Liver (tissue), 7 donors: ENCODE measurements at regions not wholly inside any gene's neighbourhood (a gene's known extent, or its start where the extent isn't known, plus 50 kb on each side); places are given as distances from the start of the nearest gene placed in this dataset.
"Not testable (repeated sequence)": the region's sequence is repeated elsewhere in the genome, so short reads cannot be mapped to it uniquely, and the experiment has no call there.

Experiments
- DNase-seq: peaks from one replicate; pipeline ENCODE4 v3.0.0-alpha.2; 2017; ENCODE audit warnings: low spot score
- H3K27ac ChIP-seq, 2 donors: one replicate each; pipeline ENCODE4 v1.7.0; 2013; ENCODE audit warnings: inconsistent platforms in 2 of 2, low read length in 2 of 2, control low read depth in 1 of 2, low read depth in 1 of 2, mild to moderate bottlenecking in 1 of 2
- H3K27me3 ChIP-seq, 4 donors: one replicate each; pipeline versions ENCODE4 v1.6.1 to v1.7.0; 2013; ENCODE audit warnings: low read length in 3 of 4, inconsistent platforms in 1 of 4, mild to moderate bottlenecking in 1 of 4, moderate library complexity in 1 of 4; ENCODE audit not compliant: control insufficient read depth in 4 of 4, insufficient read depth in 4 of 4
- H3K36me3 ChIP-seq, 4 donors: one replicate each; pipeline versions ENCODE4 v1.6.1 to v1.7.0; 2013; ENCODE audit warnings: low read length in 3 of 4, mild to moderate bottlenecking in 3 of 4, low read depth in 1 of 4, moderate library complexity in 1 of 4; ENCODE audit not compliant: control insufficient read depth in 4 of 4, insufficient read depth in 3 of 4
- H3K4me1 ChIP-seq, 4 donors: one replicate each; pipeline versions ENCODE4 v1.6.1 to v1.7.0; 2013; ENCODE audit warnings: low read length in 3 of 4, mild to moderate bottlenecking in 3 of 4, moderate library complexity in 1 of 4; ENCODE audit not compliant: control insufficient read depth in 4 of 4, insufficient read depth in 4 of 4
- H3K4me3 ChIP-seq, 3 donors: one replicate each; pipeline versions ENCODE4 v1.6.1 to v1.7.0; 2013; ENCODE audit warnings: low read length in 3 of 3, control low read depth in 1 of 3, low read depth in 1 of 3, mild to moderate bottlenecking in 1 of 3
- H3K9ac ChIP-seq, 2 donors: one replicate each; pipeline ENCODE4 v1.7.0; 2013; ENCODE audit warnings: low read length in 2 of 2, mild to moderate bottlenecking in 2 of 2, moderate library complexity in 2 of 2, control low read depth in 1 of 2, low read depth in 1 of 2
- H3K9me3 ChIP-seq, 4 donors: one replicate each; pipeline versions ENCODE4 v1.6.1 to v1.7.0; 2013; ENCODE audit warnings: low read length in 3 of 4; ENCODE audit not compliant: control insufficient read depth in 4 of 4
- EGR1 ChIP-seq, 2 donors: IDR thresholded peaks; 2 replicates each; pipeline ENCODE4 v1.6.1; 2016 to 2018; ENCODE audit warnings: antibody characterized with exemption in 2 of 2, low read depth in 2 of 2
- GABPA ChIP-seq, 2 donors: IDR thresholded peaks in 1 of 2; conservative IDR thresholded peaks in 1 of 2; 2 replicates each; pipeline ENCODE4 v1.6.1; 2016; ENCODE audit warnings: antibody characterized with exemption in 2 of 2, mild to moderate bottlenecking in 1 of 2, moderate library complexity in 1 of 2
- HNF4A ChIP-seq, 2 donors: conservative IDR thresholded peaks; 2 replicates each; pipeline ENCODE4 v1.6.1; 2016; ENCODE audit warnings: antibody characterized with exemption in 2 of 2, mild to moderate bottlenecking in 2 of 2
- HNF4G ChIP-seq: IDR thresholded peaks from 2 replicates; pipeline ENCODE4 v1.6.1; 2016; ENCODE audit warnings: antibody characterized with exemption
- JUND ChIP-seq, 2 donors: IDR thresholded peaks; 2 replicates each; pipeline ENCODE4 v1.6.1; 2016; ENCODE audit warnings: antibody characterized with exemption in 2 of 2
- NR2F2 ChIP-seq: IDR thresholded peaks from 2 replicates; pipeline ENCODE4 v1.6.1; 2016; ENCODE audit warnings: antibody characterized with exemption
- RAD21 ChIP-seq, 2 donors: IDR thresholded peaks; 2 replicates each; pipeline ENCODE4 v1.6.1; 2016; ENCODE audit warnings: antibody characterized with exemption in 2 of 2, mild to moderate bottlenecking in 2 of 2
- RXRA ChIP-seq, 2 donors: IDR thresholded peaks; 2 replicates each; pipeline ENCODE4 v1.6.1; 2017 to 2018; ENCODE audit warnings: antibody characterized with exemption in 2 of 2, mild to moderate bottlenecking in 1 of 2
- SP1 ChIP-seq: IDR thresholded peaks from 2 replicates; pipeline ENCODE4 v1.6.1; 2018; ENCODE audit warnings: antibody characterized with exemption, mild to moderate bottlenecking
- TAF1 ChIP-seq: conservative IDR thresholded peaks from 2 replicates; pipeline ENCODE4 v1.6.1; 2016; ENCODE audit warnings: antibody characterized with exemption, mild to moderate bottlenecking
- YY1 ChIP-seq: IDR thresholded peaks from 2 replicates; pipeline ENCODE4 v1.6.1; 2016; ENCODE audit warnings: antibody characterized with exemption, mild to moderate bottlenecking
- WGBS: extraction: QIAGEN DNeasy Blood & Tissue Kit; methylation state at CpG from one replicate; pipeline ENCODE4 v1.1.7; 2013; 5-methylcytosine and 5-hydroxymethylcytosine counted together
- TF ChIP-seq, protein P1 (sequence below): IDR thresholded peaks from 2 replicates; pipeline ENCODE4 v1.6.1; 2016; ENCODE audit warnings: antibody characterized with exemption
- TF ChIP-seq, protein P2 (sequence below): IDR thresholded peaks from 2 replicates; pipeline ENCODE4 v1.6.1; 2016; ENCODE audit warnings: antibody characterized with exemption
- TF ChIP-seq, protein P3 (sequence below): IDR thresholded peaks from 2 replicates; pipeline ENCODE4 v1.6.1; 2016; ENCODE audit warnings: antibody characterized with exemption, mild to moderate bottlenecking
- donor health status: healthy.
- donor health status: healthy.
- donor health status: healthy.
- donor health status: healthy.

DNA sequence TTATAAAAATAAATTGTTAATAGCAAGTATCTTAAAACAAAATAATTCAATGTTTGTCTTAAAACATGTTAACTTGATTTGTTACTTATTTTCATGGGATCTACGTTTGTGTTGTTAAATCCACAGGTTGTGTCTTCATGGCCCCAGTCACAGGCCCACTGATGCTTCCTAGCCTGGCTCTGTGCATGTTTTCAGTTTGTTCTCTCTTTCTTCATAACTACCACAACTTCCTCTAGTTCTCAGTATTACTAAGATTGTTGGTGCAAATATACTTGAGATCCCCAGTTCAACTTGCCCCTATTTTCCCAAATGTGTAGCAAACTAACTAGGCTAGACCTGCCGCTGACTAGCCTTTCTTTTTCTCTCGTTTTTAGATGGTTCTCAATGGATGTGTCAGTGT lies 250.5 kb downstream of the NRIP1 start:
- WGBS, result 88% methylated on average over 3 of the region's 3 CpGs
- no peak overlapping the region for H3K9ac ChIP-seq
- no peaks in the 10 kb centered on the region for H3K27me3 ChIP-seq
- no peak for TF ChIP-seq YY1
- no peaks in the 10 kb centered on the region for H3K9me3 ChIP-seq
- H3K4me3 ChIP-seq, result no peak overlapping the region
- H3K4me1 ChIP-seq, result no peaks in the 10 kb centered on the region
- DNase-seq, result no peak
- H3K36me3 ChIP-seq, result no peaks in the 10 kb centered on the region
- H3K27ac ChIP-seq, result no peak overlapping the region

DNA sequence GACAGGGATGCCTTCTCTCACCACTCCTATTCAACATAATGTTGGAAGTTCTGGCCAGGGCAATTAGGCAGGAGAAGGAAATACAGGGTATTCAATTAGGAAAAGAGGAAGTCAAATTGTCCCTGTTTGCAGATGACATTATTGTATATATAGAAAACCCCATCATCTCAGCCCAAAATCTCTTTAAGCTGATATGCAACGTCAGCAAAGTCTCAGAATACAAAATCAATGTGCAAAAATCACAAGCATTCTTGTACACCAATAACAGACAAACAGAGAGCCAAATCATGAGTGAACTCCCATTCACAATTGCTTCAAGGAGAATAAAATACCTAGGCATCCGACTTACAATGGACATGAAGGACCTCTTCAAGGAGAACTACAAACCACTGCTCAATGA lies 258.1 kb upstream of the SAMSN1 start:
- H3K4me1 ChIP-seq, DNase-seq: not testable (repeated sequence)

DNA sequence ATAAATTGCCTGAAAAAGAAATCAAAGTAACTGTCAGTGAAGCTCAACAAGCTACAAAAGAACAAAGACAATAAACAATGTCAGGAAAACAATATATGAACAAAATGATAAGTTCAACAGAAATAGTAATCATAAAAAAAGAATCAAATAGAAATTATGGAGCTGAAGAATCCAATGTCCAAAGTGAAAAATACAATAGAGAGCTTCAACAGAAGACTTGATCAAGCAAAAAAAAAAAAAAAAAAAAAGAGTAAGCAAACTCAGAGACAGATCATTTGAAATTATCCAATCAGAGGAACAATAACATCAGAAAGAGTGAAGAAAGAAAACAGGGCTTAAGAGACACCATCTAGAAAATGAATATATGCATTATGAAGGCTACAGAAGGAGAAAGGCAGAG lies 251.4 kb upstream of the SAMSN1 start:
- H3K27me3 ChIP-seq, result no peaks in the 10 kb centered on the region
- H3K27ac ChIP-seq, result no peak overlapping the region
- no peaks in the 10 kb centered on the region for H3K36me3 ChIP-seq
- H3K9me3 ChIP-seq, result peaks cover 0 to 12% (median 6%) of the 10 kb centered on the region in 4 donors
- no peaks in the 10 kb centered on the region for H3K4me1 ChIP-seq
- TF ChIP-seq YY1 (no peak), JUND (IDR thresholded peaks at IDR 0.05) (no peak), RAD21 (IDR thresholded peaks at IDR 0.05) (no peak), TAF1 (no peak), GABPA (IDR thresholded peaks at IDR 0.05 in 1 of 2, conservative IDR thresholded peaks at IDR 0.05 in 1 of 2) (no peak), HNF4G (no peak)
- TF ChIP-seq, protein P1, sequence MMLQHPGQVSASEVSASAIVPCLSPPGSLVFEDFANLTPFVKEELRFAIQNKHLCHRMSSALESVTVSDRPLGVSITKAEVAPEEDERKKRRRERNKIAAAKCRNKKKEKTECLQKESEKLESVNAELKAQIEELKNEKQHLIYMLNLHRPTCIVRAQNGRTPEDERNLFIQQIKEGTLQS, result no peak
- no peak overlapping the region for H3K9ac ChIP-seq
- no peak for DNase-seq
- no peak overlapping the region for H3K4me3 ChIP-seq

More for the DNA sequence above, 258.1 kb upstream of the SAMSN1 start:
- H3K27me3 ChIP-seq, H3K27ac ChIP-seq, H3K4me3 ChIP-seq, H3K36me3 ChIP-seq, H3K9me3 ChIP-seq, H3K9ac ChIP-seq: not testable (repeated sequence)
- 79% methylated on average over 2 of the region's 2 CpGs for WGBS

DNA sequence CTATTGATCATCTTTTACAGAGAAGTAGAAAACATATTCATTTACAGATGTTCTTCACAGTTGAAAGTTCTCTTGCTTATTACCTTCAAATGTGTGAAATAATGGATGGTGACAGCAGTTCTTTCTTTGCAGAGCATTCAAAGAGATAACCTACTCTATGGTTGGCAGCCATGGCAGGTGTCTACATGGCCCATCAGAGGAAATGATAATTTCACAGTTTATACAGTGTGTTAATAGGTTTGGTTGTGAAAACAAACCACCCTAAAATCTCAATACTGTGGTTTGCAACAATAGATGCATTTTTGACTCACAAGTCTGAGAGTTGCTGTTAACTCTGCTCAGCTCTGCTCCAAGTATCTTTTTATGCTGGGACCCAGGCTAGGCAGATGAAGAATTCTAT lies 241.2 kb upstream of the SAMSN1 start:
- DNase-seq, result no peak
- Histone ChIP-seq H3K27ac (no peak overlapping the region), H3K9ac (no peak overlapping the region), H3K4me1 (no peaks in the 10 kb centered on the region), H3K36me3 (no peaks in the 10 kb centered on the region), H3K27me3 (no peaks in the 10 kb centered on the region), H3K4me3 (no peak overlapping the region), H3K9me3 (no peaks in the 10 kb centered on the region)
- TF ChIP-seq, protein P2, sequence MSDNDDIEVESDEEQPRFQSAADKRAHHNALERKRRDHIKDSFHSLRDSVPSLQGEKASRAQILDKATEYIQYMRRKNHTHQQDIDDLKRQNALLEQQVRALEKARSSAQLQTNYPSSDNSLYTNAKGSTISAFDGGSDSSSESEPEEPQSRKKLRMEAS, result no peak
- TF ChIP-seq NR2F2 (no peak), SP1 (no peak), RXRA (IDR thresholded peaks at IDR 0.05) (no peak), HNF4A (conservative IDR thresholded peaks at IDR 0.05) (no peak), RAD21 (IDR thresholded peaks at IDR 0.05) (no peak)

DNA sequence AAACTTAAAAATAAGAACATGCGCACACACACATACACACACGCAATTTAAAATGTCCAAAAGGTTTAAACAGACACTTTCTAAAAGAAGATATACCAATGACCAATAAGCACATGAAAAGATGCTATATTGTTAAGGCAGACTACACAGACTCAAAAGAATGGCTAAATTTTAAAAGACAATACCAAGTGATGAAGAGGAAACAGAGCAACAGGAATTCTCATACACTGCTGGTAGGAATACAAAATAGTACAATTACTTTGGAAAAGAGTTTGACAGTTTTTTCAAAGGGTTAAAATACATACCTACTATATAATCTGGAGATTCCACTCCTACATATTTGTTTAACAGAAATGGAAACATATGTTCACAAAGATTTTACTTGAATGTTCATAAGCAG lies 239.6 kb upstream of the SAMSN1 start:
- no peaks in the 10 kb centered on the region for H3K27me3 ChIP-seq
- no peak for TF ChIP-seq GABPA (IDR thresholded peaks at IDR 0.05 in 1 of 2, conservative IDR thresholded peaks at IDR 0.05 in 1 of 2)
- TF ChIP-seq EGR1 (IDR thresholded peaks at IDR 0.05; ENCODE audit: low read depth in 2 of 2), result no peak
- no peak for TF ChIP-seq TAF1
- TF ChIP-seq, protein P3, sequence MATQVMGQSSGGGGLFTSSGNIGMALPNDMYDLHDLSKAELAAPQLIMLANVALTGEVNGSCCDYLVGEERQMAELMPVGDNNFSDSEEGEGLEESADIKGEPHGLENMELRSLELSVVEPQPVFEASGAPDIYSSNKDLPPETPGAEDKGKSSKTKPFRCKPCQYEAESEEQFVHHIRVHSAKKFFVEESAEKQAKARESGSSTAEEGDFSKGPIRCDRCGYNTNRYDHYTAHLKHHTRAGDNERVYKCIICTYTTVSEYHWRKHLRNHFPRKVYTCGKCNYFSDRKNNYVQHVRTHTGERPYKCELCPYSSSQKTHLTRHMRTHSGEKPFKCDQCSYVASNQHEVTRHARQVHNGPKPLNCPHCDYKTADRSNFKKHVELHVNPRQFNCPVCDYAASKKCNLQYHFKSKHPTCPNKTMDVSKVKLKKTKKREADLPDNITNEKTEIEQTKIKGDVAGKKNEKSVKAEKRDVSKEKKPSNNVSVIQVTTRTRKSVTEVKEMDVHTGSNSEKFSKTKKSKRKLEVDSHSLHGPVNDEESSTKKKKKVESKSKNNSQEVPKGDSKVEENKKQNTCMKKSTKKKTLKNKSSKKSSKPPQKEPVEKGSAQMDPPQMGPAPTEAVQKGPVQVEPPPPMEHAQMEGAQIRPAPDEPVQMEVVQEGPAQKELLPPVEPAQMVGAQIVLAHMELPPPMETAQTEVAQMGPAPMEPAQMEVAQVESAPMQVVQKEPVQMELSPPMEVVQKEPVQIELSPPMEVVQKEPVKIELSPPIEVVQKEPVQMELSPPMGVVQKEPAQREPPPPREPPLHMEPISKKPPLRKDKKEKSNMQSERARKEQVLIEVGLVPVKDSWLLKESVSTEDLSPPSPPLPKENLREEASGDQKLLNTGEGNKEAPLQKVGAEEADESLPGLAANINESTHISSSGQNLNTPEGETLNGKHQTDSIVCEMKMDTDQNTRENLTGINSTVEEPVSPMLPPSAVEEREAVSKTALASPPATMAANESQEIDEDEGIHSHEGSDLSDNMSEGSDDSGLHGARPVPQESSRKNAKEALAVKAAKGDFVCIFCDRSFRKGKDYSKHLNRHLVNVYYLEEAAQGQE, result no peak
- no peak for TF ChIP-seq NR2F2

More for the DNA sequence above, 239.6 kb upstream of the SAMSN1 start:
- no peak overlapping the region for H3K9ac ChIP-seq
- no peaks in the 10 kb centered on the region for H3K4me1 ChIP-seq
- H3K36me3 ChIP-seq, result no peaks in the 10 kb centered on the region
- WGBS, result 99% methylated on average over 2 of the region's 2 CpGs
- DNase-seq, result no peak
- no peak overlapping the region for H3K27ac ChIP-seq
- H3K4me3 ChIP-seq, result no peak overlapping the region
- H3K9me3 ChIP-seq, result no peaks in the 10 kb centered on the region
